Liver (tissue), 3 donors: ENCODE measurements at regions not wholly inside any gene's neighbourhood (a gene's known extent, or its start where the extent isn't known, plus 50 kb on each side); places are given as distances from the start of the nearest gene placed in this dataset.

ENCODE experiments used
- SP1 ChIP-seq: IDR thresholded peaks from 2 replicates; pipeline ENCODE4 v1.6.1; 2018; ENCODE audit warnings: antibody characterized with exemption, mild to moderate bottlenecking
- TF ChIP-seq, protein P1 (sequence below): fragments of 150-350 bp; IDR thresholded peaks from 2 replicates; pipeline ENCODE4 v1.5.1; 2017; ENCODE audit warnings: improper control_type of control experiment, low read depth, low read length; ENCODE audit not compliant: missing input control
- donor health status: healthy.
- donor health status: healthy.

DNA sequence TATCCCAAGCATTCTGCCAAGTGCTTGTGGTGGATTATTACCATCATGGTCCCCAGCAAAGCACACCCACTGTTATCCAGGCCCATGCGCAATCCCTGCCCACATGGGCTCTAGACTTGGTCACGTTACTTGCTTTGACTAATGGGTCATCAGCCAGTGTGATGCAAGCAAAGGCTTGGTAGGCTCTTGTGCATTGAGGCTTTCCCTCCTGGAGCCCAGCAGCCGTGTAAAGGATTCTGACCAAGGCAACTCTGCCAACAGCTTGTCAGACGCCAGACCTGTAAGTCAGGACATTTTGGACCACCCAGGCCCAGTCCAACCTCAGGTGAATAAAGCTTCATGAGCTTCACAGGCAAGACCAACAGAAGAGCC, 93.9 kb downstream of the ABHD5 start:
- TF ChIP-seq, protein P1, sequence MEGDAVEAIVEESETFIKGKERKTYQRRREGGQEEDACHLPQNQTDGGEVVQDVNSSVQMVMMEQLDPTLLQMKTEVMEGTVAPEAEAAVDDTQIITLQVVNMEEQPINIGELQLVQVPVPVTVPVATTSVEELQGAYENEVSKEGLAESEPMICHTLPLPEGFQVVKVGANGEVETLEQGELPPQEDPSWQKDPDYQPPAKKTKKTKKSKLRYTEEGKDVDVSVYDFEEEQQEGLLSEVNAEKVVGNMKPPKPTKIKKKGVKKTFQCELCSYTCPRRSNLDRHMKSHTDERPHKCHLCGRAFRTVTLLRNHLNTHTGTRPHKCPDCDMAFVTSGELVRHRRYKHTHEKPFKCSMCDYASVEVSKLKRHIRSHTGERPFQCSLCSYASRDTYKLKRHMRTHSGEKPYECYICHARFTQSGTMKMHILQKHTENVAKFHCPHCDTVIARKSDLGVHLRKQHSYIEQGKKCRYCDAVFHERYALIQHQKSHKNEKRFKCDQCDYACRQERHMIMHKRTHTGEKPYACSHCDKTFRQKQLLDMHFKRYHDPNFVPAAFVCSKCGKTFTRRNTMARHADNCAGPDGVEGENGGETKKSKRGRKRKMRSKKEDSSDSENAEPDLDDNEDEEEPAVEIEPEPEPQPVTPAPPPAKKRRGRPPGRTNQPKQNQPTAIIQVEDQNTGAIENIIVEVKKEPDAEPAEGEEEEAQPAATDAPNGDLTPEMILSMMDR: no peak
- TF ChIP-seq SP1: no peak
